ENCODE measurements at regions not wholly inside any gene's neighbourhood (a gene's known extent, or its start where the extent isn't known, plus 50 kb on each side); places are given as distances from the start of the nearest gene placed in this dataset.

DNA sequence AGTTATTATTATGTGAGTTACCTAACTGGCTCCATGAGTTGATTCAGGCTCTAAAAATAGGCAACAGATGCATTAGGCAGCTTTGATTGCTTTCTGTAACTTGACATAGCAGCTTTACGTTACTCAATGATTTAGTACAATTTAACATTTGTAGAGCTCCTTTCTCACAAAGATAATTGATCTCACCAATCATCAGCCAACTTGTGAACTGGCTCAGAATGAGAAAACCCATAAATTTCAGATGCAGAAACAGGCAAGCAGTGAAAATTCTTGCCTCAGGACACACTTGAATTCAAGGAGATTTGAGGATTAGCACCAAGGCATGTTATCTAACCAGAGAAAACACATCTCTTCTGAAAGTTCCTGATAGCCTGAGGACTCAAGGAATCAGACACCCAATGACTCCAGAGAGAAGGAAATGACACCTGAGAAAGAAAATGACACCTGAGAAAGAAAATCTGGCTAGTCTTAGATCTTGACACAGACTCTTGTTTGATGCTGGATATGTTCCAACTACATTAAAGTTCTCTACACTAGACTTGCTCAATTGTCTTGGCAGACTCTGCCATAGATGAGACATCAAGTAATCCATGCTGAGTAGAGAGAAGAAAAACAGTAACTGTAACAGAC lies 315.1 kb upstream of the CBLB start:
- TF ChIP-seq, protein P1, sequence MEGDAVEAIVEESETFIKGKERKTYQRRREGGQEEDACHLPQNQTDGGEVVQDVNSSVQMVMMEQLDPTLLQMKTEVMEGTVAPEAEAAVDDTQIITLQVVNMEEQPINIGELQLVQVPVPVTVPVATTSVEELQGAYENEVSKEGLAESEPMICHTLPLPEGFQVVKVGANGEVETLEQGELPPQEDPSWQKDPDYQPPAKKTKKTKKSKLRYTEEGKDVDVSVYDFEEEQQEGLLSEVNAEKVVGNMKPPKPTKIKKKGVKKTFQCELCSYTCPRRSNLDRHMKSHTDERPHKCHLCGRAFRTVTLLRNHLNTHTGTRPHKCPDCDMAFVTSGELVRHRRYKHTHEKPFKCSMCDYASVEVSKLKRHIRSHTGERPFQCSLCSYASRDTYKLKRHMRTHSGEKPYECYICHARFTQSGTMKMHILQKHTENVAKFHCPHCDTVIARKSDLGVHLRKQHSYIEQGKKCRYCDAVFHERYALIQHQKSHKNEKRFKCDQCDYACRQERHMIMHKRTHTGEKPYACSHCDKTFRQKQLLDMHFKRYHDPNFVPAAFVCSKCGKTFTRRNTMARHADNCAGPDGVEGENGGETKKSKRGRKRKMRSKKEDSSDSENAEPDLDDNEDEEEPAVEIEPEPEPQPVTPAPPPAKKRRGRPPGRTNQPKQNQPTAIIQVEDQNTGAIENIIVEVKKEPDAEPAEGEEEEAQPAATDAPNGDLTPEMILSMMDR (conservative IDR thresholded peaks at IDR 0.05; ENCODE audit: low read depth, low read length), result no peak
- DNase-seq (ENCODE audit: low read depth), result peak; percentile 70
- H3K4me3 ChIP-seq (ENCODE audit: low read depth, low read length), result no peak overlapping the region

DNA sequence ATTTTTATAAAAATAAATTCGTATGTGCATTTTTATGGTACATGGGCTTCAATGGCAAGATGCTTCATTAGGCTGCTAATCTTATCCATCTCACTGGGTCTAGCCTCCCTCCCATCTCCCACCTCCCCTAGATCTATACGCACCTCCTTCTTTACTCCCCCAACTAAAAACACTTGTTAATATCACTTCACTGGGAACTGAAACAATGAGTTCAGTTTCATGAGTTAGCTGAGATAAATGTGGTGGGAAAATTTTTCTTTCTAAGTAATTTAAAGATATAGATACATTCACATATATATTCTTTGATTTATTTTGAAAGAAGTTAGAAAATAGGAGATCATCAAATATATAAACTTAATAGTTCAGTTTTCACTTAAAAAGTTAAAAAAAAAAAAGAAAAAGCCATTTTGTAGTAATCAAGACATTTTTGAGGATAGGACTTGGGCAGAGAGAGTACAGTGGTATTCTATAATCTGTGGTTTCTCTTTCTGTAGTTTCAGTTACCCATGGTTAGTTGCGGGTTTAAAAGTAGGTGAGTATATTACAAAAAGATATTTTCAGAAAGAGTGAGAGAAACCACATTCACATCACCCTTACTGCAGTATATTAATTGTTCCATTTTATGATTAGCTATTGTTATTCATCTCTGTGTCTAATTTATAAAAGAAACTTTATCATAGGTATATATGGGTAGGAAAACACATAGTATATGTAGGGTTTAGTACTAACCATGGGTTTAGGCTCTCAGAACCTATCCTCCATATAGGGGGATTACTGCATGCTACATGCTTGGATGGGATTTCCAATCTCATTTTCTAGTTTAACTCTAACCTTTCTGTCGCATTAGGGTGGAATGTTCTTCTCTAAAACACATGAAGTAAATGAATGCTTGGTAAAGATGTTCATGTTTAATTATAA lies 316.0 kb upstream of the CBLB start:
- H3K4me3 ChIP-seq (ENCODE audit: low read depth, low read length), result no peak overlapping the region
- no peak for DNase-seq (ENCODE audit: low read depth)
- TF ChIP-seq, protein P1 (conservative IDR thresholded peaks at IDR 0.05; ENCODE audit: low read depth, low read length), result no peak

DNA sequence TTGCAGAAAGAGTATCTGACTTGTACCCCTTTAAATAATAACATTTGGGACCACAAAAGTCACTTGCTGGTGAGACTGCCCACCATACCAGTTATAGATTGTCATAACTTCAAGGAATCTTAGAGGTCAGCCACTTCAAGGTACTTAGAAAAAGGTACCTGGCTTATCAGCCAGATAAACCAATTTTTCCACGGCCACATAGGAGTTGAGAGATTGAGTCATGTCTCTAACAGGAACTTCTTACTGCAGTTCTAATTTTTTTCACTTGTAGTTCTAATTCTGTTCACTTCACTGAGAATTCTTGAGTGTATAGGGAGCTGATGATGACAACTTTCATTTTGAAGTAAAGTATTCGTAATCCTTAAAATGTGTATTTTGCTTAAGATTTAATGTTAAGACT lies 317.1 kb upstream of the CBLB start:
- H3K4me3 ChIP-seq (ENCODE audit: low read depth, low read length), result no peak overlapping the region
- TF ChIP-seq, protein P1 (conservative IDR thresholded peaks at IDR 0.05; ENCODE audit: low read depth, low read length), result no peak
- no peak for DNase-seq (ENCODE audit: low read depth)

DNA sequence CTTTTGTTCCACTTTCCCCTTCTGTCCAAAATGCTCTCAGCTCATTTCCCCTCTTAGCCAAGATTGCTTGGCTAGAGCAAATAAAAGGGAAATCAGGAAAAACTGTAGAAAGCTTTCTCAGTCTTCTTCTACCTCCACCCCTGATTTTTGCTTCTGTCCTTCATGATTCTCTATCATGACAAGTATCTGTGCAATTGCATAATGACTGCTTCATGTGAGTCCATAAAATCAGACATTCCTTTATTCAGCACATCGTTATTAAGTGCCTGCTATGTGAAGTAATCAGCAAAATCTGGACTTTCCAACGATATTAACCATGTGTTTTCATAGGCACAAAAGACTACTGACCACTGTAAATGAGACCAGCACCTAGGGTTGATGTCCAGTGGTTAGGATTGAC lies 321.5 kb upstream of the CBLB start:
- H3K4me3 ChIP-seq (ENCODE audit: low read depth, low read length), result no peak overlapping the region
- TF ChIP-seq, protein P1 (conservative IDR thresholded peaks at IDR 0.05; ENCODE audit: low read depth, low read length), result no peak
- no peak for DNase-seq (ENCODE audit: low read depth)

DNA sequence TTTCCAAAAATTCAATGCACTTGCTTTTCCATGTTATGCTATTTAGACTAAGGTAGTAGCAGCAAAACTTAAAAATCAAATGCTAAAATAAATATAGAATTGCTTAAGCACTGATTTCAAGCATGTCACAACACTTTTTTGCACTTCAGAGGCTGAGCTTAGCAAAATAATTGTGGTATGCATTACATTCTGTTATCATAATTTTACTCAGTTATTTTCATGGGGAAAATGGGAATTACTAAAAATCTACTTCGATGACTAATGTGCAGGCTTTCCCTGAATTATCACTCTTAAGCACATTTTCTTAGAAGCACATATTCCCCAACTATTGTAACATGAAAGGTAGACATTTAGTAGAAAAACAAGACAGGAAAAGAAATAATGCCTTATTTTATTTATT lies 322.4 kb upstream of the CBLB start:
- H3K4me3 ChIP-seq (ENCODE audit: low read depth, low read length), result no peak overlapping the region
- TF ChIP-seq, protein P1 (conservative IDR thresholded peaks at IDR 0.05; ENCODE audit: low read depth, low read length), result no peak
- DNase-seq (ENCODE audit: low read depth), result no peak

DNA sequence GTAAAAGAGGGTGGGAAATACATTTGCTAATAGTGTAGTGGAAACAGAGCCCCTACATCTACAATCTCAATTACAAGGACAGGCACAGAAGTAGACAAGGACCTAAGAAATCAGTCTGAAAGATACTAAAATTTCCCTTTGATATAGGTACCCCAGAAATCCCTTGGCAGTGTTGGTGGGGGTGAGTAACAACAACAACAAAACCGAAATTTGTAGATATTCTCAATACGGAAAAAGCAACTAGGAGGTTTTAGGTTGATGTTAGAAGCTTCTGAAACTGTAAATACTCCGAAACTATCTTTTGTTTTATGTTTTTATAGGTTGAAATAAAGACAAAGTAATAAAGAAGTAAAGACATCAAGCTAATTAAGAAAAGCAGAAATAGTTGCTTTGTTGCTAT lies 323.1 kb upstream of the CBLB start:
- H3K4me3 ChIP-seq (ENCODE audit: low read depth, low read length), result no peak overlapping the region
- TF ChIP-seq, protein P1 (conservative IDR thresholded peaks at IDR 0.05; ENCODE audit: low read depth, low read length), result no peak
- DNase-seq (ENCODE audit: low read depth), result no peak
